NB4 (cell line): ENCODE measurements at regions not wholly inside any gene's neighbourhood (a gene's known extent, or its start where the extent isn't known, plus 50 kb on each side); places are given as distances from the start of the nearest gene placed in this dataset.

ENCODE experiments used
- POLR2A ChIP-seq: IDR thresholded peaks from 2 replicates; pipeline ENCODE4 v1.6.1; 2011; ENCODE audit warnings: mild to moderate bottlenecking; ENCODE audit not compliant: insufficient read length; ENCODE audit errors: extremely low read depth
- TF ChIP-seq, protein P1 (sequence below): IDR thresholded peaks from one replicate; pipeline ENCODE4 v1.5.1; 2012; ENCODE audit warnings: low read depth, low read length

DNA sequence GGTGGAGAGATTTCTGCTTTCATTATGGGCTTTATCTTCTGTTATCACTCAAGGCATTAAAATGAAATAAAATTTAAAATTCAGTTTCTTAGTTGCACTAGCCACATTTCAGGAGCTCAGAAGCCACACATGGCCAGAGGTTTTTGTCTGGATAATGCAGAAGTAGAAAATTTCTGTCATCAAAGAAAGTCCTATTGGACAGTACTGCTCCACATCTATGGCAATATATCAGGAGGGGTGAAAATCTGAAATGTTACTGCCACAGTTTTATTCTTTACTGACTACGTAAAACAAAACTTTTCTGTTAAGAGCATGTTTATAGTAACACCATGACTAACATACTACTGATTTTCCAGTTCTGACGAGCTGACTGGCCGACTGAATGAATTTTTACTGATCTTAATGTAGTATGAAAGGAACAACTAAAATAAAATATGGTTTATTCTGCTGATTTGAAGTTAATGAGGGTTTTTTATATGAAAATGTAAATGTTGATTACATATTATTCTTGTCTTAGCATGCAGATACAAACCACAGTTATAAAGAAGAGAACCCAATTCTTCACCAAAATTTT, 264.0 kb upstream of the HAND2 start:
- TF ChIP-seq POLR2A, result no peak
- TF ChIP-seq, protein P1, sequence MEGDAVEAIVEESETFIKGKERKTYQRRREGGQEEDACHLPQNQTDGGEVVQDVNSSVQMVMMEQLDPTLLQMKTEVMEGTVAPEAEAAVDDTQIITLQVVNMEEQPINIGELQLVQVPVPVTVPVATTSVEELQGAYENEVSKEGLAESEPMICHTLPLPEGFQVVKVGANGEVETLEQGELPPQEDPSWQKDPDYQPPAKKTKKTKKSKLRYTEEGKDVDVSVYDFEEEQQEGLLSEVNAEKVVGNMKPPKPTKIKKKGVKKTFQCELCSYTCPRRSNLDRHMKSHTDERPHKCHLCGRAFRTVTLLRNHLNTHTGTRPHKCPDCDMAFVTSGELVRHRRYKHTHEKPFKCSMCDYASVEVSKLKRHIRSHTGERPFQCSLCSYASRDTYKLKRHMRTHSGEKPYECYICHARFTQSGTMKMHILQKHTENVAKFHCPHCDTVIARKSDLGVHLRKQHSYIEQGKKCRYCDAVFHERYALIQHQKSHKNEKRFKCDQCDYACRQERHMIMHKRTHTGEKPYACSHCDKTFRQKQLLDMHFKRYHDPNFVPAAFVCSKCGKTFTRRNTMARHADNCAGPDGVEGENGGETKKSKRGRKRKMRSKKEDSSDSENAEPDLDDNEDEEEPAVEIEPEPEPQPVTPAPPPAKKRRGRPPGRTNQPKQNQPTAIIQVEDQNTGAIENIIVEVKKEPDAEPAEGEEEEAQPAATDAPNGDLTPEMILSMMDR, result no peak
